HCT116 (cell line): ENCODE measurements at regions not wholly inside any gene's neighbourhood (a gene's known extent, or its start where the extent isn't known, plus 50 kb on each side); places are given as distances from the start of the nearest gene placed in this dataset.

ENCODE experiments used
- ATAC-seq: fragments of 200-7000 bp; cut with Tn5 transposase; 2 replicates; pipeline ENCODE4 v1.9.1; 2020; ENCODE audit warnings: mild to moderate bottlenecking, moderate library complexity
- BruUV-seq: library from RNA; stranded (reverse); fragments of 400-500 nt; replicated peaks from 2 replicates; lab custom pipeline; 2021; lab: Mats Ljungman, UMichigan
- CTCF ChIA-PET: fragments of 300-600 bp; sonication (Branson Sonifier 250); formaldehyde crosslinking; loops from one replicate; lab custom pipeline; 2021; ENCODE audit warnings: antibody characterized with exemption; lab: Charles Lee
- POLR2A ChIA-PET: fragments of 300-600, 350-600 bp; sonication (Branson Sonifier 250); formaldehyde crosslinking; loops from one replicate; lab custom pipeline; 2021; ENCODE audit warnings: antibody characterized with exemption; lab: Charles Lee
- RAD21 ChIA-PET, 2 experiments: fragments of 300-600 bp; sonication (Branson Sonifier 250); formaldehyde crosslinking; loops; one replicate each; lab custom pipeline; 2023; ENCODE audit warnings: low total read pairs in 2 of 2; ENCODE audit not compliant: uncharacterized antibody in 2 of 2, unreplicated experiment in 2 of 2, low non-redundant PET in 1 of 2; lab: Charles Lee
- DNase-seq: peaks from one replicate; pipeline ENCODE4 v3.0.0-alpha.2; 2010; ENCODE audit warnings: low read depth, low spot score
- H2AFZ ChIP-seq: fragments of 200-600 bp; shearing (Covaris generic), sonication (generic); 2 replicates; pipeline ENCODE4 v1.6.1; 2017; ENCODE audit warnings: low read depth, mixed run types, mixed read lengths, antibody characterized with exemption, low read length; ENCODE audit not compliant: poor library complexity, severe bottlenecking
- H3K27ac ChIP-seq: 2 replicates; pipeline ENCODE4 v1.5.1; 2012; ENCODE audit warnings: low read depth, low read length
- H3K27me3 ChIP-seq: fragments of 200-600 bp; sonication (generic); 2 replicates; pipeline ENCODE4 v1.6.1; 2016; ENCODE audit warnings: mixed run types, low read length, mixed read lengths; ENCODE audit not compliant: insufficient read depth
- H3K36me3 ChIP-seq, 2 experiments: fragments of 200-500 bp in 1 of 2; fragments of 200-600 bp in 1 of 2; sonication (Bioruptor generic) in 1 of 2; sonication (generic) in 1 of 2; 2 replicates each; pipeline versions ENCODE4 v1.5.1 to v1.6.1; 2014 to 2016; ENCODE audit warnings: low read length in 2 of 2, inconsistent platforms in 1 of 2, mixed read lengths in 1 of 2, mixed run types in 1 of 2; ENCODE audit not compliant: insufficient read depth in 2 of 2, control insufficient read depth in 1 of 2
- H3K4me1 ChIP-seq, 2 experiments: fragments of 200-600 bp in 1 of 2; sonication (generic) in 1 of 2; 2 replicates each; pipeline versions ENCODE4 v1.5.1 to v1.6.1; 2012 to 2017; ENCODE audit warnings: low read length in 2 of 2, inconsistent platforms in 1 of 2, mild to moderate bottlenecking in 1 of 2, mixed read lengths in 1 of 2, mixed run types in 1 of 2, moderate library complexity in 1 of 2; ENCODE audit not compliant: insufficient read depth in 2 of 2, control insufficient read depth in 1 of 2
- H3K4me2 ChIP-seq: fragments of 200-600 bp; sonication (generic); 2 replicates; pipeline ENCODE4 v1.6.1; 2017; ENCODE audit warnings: mixed run types, low read length, mixed read lengths
- H3K4me3 ChIP-seq, 2 experiments: fragments of 200-600 bp in 1 of 2; sonication (generic) in 1 of 2; replicated peaks in 1 of 2; 2 replicates each; pipeline ENCODE4 v1.5.1; 2011 to 2016; ENCODE audit warnings: low read length in 2 of 2, control low read depth in 1 of 2, low read depth in 1 of 2, mild to moderate bottlenecking in 1 of 2, mixed read lengths in 1 of 2, mixed run types in 1 of 2
- H3K79me2 ChIP-seq: fragments of 200-600 bp; sonication (generic); 2 replicates; pipeline ENCODE4 v1.6.1; 2017; ENCODE audit warnings: mild to moderate bottlenecking, mixed run types, low read length, moderate library complexity, mixed read lengths; ENCODE audit not compliant: insufficient read depth
- H3K9ac ChIP-seq: fragments of 200-600 bp; sonication (generic); 2 replicates; pipeline ENCODE4 v1.6.1; 2016; ENCODE audit warnings: low read length, mixed read lengths
- H3K9me2 ChIP-seq: fragments of 200-600 bp; sonication (generic), shearing (Covaris generic); 2 replicates; pipeline ENCODE4 v1.6.1; 2017; ENCODE audit warnings: mixed run types, mild to moderate bottlenecking, moderate library complexity; ENCODE audit not compliant: insufficient read depth
- H3K9me3 ChIP-seq, 2 experiments: fragments of 200-500 bp in 1 of 2; fragments of 200-600 bp in 1 of 2; sonication (Bioruptor generic) in 1 of 2; sonication (generic) in 1 of 2; 2 replicates each; pipeline ENCODE4 v1.6.1; 2014 to 2017; ENCODE audit warnings: low read length in 2 of 2, mixed read lengths in 2 of 2, inconsistent platforms in 1 of 2, low read depth in 1 of 2, mild to moderate bottlenecking in 1 of 2, mixed run types in 1 of 2, moderate library complexity in 1 of 2; ENCODE audit not compliant: control insufficient read depth in 1 of 2, insufficient read depth in 1 of 2
- H4K20me1 ChIP-seq: fragments of 200-600 bp; sonication (generic), shearing (Covaris generic); 2 replicates; pipeline ENCODE4 v1.6.1; 2017; ENCODE audit warnings: mixed run types, mild to moderate bottlenecking, moderate library complexity; ENCODE audit not compliant: insufficient read depth
- JUND ChIP-seq: IDR thresholded peaks from 2 replicates; pipeline ENCODE4 v1.6.1; 2012
- SIN3A ChIP-seq: IDR thresholded peaks from 2 replicates; pipeline ENCODE4 v1.6.1; 2012; ENCODE audit warnings: low read depth
- SP1 ChIP-seq: IDR thresholded peaks from 2 replicates; pipeline ENCODE4 v1.6.1; 2012; ENCODE audit warnings: low read depth
- YY1 ChIP-seq: IDR thresholded peaks from 2 replicates; pipeline ENCODE4 v1.6.1; 2011; ENCODE audit warnings: low read length, low read depth, moderate library complexity, mild to moderate bottlenecking; ENCODE audit not compliant: insufficient replicate concordance; ENCODE audit errors: extremely low read depth
- ZNF274 ChIP-seq: fragments of 200-500 bp; sonication (Bioruptor generic); IDR thresholded peaks from 2 replicates; pipeline ENCODE4 v1.6.1; 2014; ENCODE audit warnings: mild to moderate bottlenecking, low read depth, low read length, inconsistent platforms
- intact Hi-C: fragments of 100-400 bp; cut with micrococcal nuclease; formaldehyde crosslinking; loops from 2 replicates; pipeline ENCODE4 v1.10.0; 2022
- TF ChIP-seq, protein P1 (sequence below): IDR thresholded peaks from 2 replicates; pipeline ENCODE4 v1.6.1; 2011; ENCODE audit warnings: mild to moderate bottlenecking, low read length, moderate library complexity; ENCODE audit not compliant: insufficient replicate concordance; ENCODE audit errors: extremely low read depth
- TF ChIP-seq, protein P2 (sequence below), 3 experiments: fragments of 200-600 bp in 1 of 3; sonication (generic) in 1 of 3; IDR thresholded peaks in 2 of 3; conservative IDR thresholded peaks in 1 of 3; 2 replicates each; pipeline ENCODE4 v1.5.1; 2012 to 2017; ENCODE audit warnings: low read depth in 2 of 3, low read length in 2 of 3, antibody characterized with exemption in 1 of 3, borderline replicate concordance in 1 of 3, control low read depth in 1 of 3, mild to moderate bottlenecking in 1 of 3, mixed read lengths in 1 of 3, mixed run types in 1 of 3, moderate library complexity in 1 of 3; ENCODE audit not compliant: insufficient read depth in 1 of 3
- TF ChIP-seq, protein P3 (sequence below): IDR thresholded peaks from 2 replicates; pipeline ENCODE4 v1.6.1; 2012
- TF ChIP-seq, protein P4 (sequence below): IDR thresholded peaks from 2 replicates; pipeline ENCODE4 v1.6.1; 2012

DNA sequence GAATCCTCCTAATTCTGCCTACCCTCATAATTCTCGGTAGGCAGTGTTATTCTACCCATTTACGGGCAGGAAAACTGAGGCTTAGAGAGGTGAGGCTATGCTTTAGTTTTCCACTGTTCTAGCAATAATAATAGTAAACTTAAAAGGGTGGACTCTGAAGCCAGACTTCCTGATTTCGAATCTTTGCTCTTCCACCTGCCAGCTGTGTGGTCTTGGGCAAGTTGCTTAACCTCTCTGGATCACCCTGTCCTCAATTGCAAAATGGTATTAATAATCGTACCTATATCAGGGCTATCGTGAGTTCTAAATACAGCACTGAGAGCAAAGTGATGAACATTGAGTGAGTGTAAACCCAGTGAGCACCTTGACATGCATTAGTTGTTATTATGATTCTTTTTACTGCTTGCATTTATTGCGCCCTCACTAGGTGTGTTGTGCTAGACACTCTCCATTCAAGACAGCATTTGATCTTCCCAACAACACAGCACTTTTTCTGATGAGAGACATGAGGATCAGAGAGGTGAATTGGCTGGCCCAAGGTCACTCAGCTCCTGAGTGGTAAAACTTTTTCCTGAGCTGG is 102.3 kb upstream of the CSF3R start:
- Histone ChIP-seq H3K79me2 (no peaks in the 10 kb centered on the region), H3K36me3 (no peaks in the 10 kb centered on the region), H4K20me1 (no peaks in the 10 kb centered on the region), H3K9ac (no peak overlapping the region), H2AFZ (no peak overlapping the region), H3K9me2 (no peaks in the 10 kb centered on the region), H3K27ac (no peak overlapping the region), H3K27me3 (no peaks in the 10 kb centered on the region), H3K4me1 (peaks cover 0 to 5% of the 10 kb centered on the region in 2 experiments; a peak in 1 of 4 replicates), H3K4me2 (no peak overlapping the region), H3K4me3 (no peak overlapping the region), H3K9me3 (no peaks in the 10 kb centered on the region)
- RAD21 ChIA-PET: no interaction called here
- ATAC-seq (no peak), DNase-seq (no peak)
- TF ChIP-seq, protein P1, sequence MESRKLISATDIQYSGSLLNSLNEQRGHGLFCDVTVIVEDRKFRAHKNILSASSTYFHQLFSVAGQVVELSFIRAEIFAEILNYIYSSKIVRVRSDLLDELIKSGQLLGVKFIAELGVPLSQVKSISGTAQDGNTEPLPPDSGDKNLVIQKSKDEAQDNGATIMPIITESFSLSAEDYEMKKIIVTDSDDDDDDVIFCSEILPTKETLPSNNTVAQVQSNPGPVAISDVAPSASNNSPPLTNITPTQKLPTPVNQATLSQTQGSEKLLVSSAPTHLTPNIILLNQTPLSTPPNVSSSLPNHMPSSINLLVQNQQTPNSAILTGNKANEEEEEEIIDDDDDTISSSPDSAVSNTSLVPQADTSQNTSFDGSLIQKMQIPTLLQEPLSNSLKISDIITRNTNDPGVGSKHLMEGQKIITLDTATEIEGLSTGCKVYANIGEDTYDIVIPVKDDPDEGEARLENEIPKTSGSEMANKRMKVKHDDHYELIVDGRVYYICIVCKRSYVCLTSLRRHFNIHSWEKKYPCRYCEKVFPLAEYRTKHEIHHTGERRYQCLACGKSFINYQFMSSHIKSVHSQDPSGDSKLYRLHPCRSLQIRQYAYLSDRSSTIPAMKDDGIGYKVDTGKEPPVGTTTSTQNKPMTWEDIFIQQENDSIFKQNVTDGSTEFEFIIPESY: no peak
- intact Hi-C loops: no loop called here
- CTCF ChIA-PET: interaction anchor here (1.5 kb wide), 1 partner anchor 9 kb away, joined by 4 read pairs; no protein-coding TSS in a partner anchor
- BruUV-seq: no TSS peak
- POLR2A ChIA-PET: no interaction called here

DNA sequence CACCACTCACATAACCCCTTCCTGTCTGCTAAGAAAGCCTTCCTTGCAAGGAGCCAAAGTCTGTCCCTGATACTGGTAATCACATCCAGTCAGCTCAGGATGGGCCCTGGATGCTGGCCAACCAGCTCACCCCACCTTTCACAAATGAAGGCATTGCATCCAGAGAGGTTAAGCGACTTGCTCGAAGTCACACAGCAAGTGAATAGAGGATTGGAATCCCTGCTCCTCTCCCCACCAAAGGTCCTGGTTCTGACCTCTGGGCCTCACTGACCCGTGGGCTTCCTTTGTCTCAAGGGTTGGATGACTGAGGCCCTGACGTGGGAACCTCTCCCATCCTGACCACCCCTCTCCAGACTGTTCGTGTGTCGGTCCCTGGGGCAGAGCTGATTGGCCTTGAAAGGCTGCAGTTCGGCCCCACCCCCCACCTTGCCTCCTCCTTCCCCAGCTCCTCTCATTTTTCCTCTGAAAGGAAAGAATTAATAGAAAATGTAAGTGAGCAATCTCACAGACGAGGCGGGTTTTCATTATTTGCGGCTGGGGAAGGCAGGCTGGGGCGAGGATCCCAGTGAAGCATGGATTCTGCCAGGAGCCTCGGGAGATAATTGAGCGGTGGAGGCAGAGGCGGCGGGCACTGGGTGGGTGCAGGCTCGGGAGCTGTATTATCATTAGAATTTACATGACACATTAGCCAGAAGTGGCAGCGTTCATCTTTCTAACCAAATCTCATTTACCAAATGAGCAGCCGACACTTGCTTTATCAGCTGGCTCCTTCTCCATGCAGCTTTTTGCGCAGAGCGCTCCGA is 101.5 kb upstream of the CSF3R start:
- POLR2A ChIA-PET: no interaction called here
- no peaks in the 10 kb centered on the region for H3K36me3 ChIP-seq
- H3K9ac ChIP-seq: no peak overlapping the region
- intact Hi-C loops: no loop called here
- no TSS peak for BruUV-seq
- H3K79me2 ChIP-seq: no peaks in the 10 kb centered on the region
- CTCF ChIA-PET: interaction anchor here (1.5 kb wide), 1 partner anchor 8 kb away, joined by 4 read pairs; no protein-coding TSS in a partner anchor
- DNase-seq: no peak
- no peak overlapping the region for H3K27ac ChIP-seq
- H4K20me1 ChIP-seq: no peaks in the 10 kb centered on the region
- no peaks in the 10 kb centered on the region for H3K9me3 ChIP-seq
- peaks cover 0 to 5% of the 10 kb centered on the region in 2 experiments; a peak in 1 of 4 replicates for H3K4me1 ChIP-seq
- H3K4me3 ChIP-seq: no peak overlapping the region
- ATAC-seq: no peak
- no peak overlapping the region for H2AFZ ChIP-seq
- H3K9me2 ChIP-seq: no peaks in the 10 kb centered on the region
- H3K27me3 ChIP-seq: no peaks in the 10 kb centered on the region
- RAD21 ChIA-PET: no interaction called here
- no peak overlapping the region for H3K4me2 ChIP-seq
- no peak for TF ChIP-seq SIN3A
- TF ChIP-seq YY1: no peak
- TF ChIP-seq ZNF274: no peak
- no peak for TF ChIP-seq JUND
- TF ChIP-seq, protein P2, sequence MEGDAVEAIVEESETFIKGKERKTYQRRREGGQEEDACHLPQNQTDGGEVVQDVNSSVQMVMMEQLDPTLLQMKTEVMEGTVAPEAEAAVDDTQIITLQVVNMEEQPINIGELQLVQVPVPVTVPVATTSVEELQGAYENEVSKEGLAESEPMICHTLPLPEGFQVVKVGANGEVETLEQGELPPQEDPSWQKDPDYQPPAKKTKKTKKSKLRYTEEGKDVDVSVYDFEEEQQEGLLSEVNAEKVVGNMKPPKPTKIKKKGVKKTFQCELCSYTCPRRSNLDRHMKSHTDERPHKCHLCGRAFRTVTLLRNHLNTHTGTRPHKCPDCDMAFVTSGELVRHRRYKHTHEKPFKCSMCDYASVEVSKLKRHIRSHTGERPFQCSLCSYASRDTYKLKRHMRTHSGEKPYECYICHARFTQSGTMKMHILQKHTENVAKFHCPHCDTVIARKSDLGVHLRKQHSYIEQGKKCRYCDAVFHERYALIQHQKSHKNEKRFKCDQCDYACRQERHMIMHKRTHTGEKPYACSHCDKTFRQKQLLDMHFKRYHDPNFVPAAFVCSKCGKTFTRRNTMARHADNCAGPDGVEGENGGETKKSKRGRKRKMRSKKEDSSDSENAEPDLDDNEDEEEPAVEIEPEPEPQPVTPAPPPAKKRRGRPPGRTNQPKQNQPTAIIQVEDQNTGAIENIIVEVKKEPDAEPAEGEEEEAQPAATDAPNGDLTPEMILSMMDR (IDR thresholded peaks at IDR 0.05 in 2 of 3, conservative IDR thresholded peaks at IDR 0.05 in 1 of 3; ENCODE audit: borderline replicate concordance in 1 of 3, insufficient read depth in 1 of 3, low read depth in 2 of 3, low read length in 2 of 3): no peak
- TF ChIP-seq, protein P3, sequence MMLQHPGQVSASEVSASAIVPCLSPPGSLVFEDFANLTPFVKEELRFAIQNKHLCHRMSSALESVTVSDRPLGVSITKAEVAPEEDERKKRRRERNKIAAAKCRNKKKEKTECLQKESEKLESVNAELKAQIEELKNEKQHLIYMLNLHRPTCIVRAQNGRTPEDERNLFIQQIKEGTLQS: no peak
- no peak for TF ChIP-seq SP1
- TF ChIP-seq, protein P1: no peak
- TF ChIP-seq, protein P4, sequence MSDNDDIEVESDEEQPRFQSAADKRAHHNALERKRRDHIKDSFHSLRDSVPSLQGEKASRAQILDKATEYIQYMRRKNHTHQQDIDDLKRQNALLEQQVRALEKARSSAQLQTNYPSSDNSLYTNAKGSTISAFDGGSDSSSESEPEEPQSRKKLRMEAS: no peak
